ENCODE measurements at regions not wholly inside any gene's neighbourhood (a gene's known extent, or its start where the extent isn't known, plus 50 kb on each side); places are given as distances from the start of the nearest gene placed in this dataset.

- TF ChIP-seq ZBTB40 (IDR thresholded peaks at IDR 0.05) (no peak), ZBTB40 (CRISPR knock-in tag; IDR thresholded peaks at IDR 0.05) (no peak), PATZ1 (CRISPR knock-in tag; IDR thresholded peaks at IDR 0.05) (no peak), ZNF253 (CRISPR knock-in tag; IDR thresholded peaks at IDR 0.05; ENCODE audit: borderline replicate concordance) (no peak), SP5 (CRISPR knock-in tag; IDR thresholded peaks at IDR 0.05; ENCODE audit: borderline replicate concordance, low read depth) (no peak), KLF13 (CRISPR knock-in tag; IDR thresholded peaks at IDR 0.05) (no peak), MAFF (IDR thresholded peaks at IDR 0.05; ENCODE audit: low read depth, low read length) (no peak), ZNF580 (CRISPR knock-in tag; IDR thresholded peaks at IDR 0.05; ENCODE audit: borderline replicate concordance, low read depth) (no peak), ZNF562 (CRISPR knock-in tag; IDR thresholded peaks at IDR 0.05; ENCODE audit: borderline replicate concordance) (no peak), FUBP1 (CRISPR knock-in tag; IDR thresholded peaks at IDR 0.05; ENCODE audit: borderline replicate concordance) (no peak), PRMT3 (CRISPR knock-in tag; IDR thresholded peaks at IDR 0.05; ENCODE audit: borderline replicate concordance, low read depth) (no peak)
Observed at GRCh38 chr13:64477146-64477545, 2753.0 kb downstream of the PCDH9 start (continued).
